Left forelimb (tissue), 1 donor: ENCODE measurements at regions not wholly inside any gene's neighbourhood (a gene's known extent, or its start where the extent isn't known, plus 50 kb on each side); places are given as distances from the start of the nearest gene placed in this dataset.
"Not testable (repeated sequence)": the region's sequence is repeated elsewhere in the genome, so short reads cannot be mapped to it uniquely, and the experiment has no call there.

ENCODE experiments used
- DNase-seq: peaks from one replicate; pipeline ENCODE4 v3.0.0-alpha.2; 2018; ENCODE audit warnings: low spot score

- DNase-seq: no peak
Measured at GRCh38 chr13:38159710-38160109, 189.9 kb upstream of the UFM1 start.

- DNase-seq: no peak
Measured at GRCh38 chr13:38147050-38147449, 202.6 kb upstream of the UFM1 start.

GRCh38 chr13:38141792-38142191, 207.9 kb upstream of the UFM1 start:
- no peak for DNase-seq

DNA sequence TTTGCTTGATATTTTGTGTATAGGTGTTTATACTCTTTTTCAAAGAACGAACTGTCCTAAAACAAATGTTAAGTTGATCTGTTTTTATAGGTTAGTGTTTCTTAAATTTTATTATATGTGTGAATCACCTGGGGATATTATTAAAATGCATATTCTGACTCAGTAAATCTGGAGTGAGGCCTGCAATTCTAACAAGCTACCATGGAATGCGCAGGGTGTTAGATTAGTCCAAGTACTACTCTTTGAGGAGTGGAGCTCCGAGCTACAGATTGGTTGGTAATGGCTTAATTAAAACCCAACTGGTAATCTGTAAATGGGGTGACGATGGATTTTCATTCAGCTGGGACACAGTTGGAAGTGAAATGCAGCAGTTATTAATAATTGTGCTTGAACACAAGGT, 214.1 kb upstream of the UFM1 start:
- no peak for DNase-seq

DNA sequence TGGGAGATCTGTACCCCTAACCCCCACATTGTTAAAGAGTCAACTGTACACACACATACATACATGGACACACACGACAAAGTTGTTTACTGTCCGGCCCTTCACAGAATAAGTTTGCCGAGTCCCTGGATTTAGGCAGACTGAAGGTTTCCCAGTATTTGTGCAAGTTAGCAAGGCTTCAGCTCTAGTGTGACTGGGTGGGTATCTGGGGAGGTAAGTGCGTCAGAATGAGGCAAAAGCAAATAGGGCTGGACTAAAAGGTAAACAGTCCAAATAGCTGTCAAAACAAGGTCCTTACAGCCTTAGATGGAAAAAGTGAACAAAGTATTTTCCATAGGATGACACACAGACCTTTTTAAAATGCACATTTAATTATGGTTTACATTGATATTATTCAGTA, 228.4 kb upstream of the UFM1 start:
- DNase-seq: no peak

GRCh38 chr13:38103851-38104250, 234.3 kb upstream of the TRPC4 start:
- DNase-seq: no peak

DNA sequence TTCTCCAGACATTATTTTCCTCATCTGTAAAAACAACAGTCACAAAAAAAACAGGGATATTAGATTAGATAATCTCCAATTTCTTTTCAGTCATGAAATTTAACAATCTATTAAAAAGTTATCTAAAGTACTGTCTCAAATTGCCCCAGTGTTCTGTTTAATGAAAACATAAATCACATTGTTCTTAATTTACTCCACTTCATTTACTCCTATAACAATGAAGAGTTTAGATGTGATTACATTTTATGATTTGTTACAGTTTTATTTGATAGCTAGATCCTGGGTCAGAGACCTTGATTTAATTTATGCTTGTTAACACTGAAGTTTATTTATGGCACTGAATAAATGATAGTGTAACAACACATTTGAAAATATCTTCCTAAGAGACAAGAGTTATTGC, 230.2 kb upstream of the TRPC4 start:
- no peak for DNase-seq

DNA sequence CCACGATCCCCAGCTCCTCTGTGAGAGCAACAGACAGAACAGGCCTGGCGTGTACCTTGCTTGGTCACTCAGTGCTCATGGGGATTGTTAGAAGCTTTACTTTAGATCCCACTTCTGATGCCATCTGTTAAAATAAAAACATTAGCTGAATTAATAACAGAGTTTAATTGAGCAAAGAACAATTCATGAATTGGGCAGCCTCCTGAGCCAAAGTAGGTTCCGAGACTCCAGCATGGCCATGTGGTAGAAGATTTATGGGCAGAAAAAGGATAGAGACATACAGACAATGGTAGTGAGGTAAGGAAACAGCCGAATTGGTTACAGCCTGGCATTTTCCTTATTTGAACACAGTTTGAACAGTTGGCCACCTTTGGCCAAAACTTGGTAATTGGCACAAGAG, 223.9 kb upstream of the TRPC4 start:
- no peak for DNase-seq

DNA sequence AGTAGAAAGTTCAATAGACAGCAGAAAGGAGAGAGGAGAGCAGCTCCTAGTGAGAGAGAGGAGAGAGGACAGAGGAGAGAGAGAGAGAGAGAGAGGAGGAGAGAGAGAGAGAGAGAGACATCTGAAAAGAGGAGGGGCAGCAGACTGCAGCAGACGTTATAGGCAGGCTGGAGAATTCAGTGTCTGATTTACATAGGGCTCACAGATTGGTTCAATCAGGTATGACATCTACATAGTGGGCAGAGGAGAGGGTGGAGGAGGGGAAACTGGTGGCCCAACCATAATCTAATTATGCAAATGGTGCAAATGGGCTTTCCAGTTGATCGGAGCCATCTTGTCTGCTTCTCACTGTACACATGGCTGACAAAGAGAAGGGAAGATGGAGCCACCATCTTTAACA, 221.3 kb upstream of the TRPC4 start:
- no peak for DNase-seq

DNA sequence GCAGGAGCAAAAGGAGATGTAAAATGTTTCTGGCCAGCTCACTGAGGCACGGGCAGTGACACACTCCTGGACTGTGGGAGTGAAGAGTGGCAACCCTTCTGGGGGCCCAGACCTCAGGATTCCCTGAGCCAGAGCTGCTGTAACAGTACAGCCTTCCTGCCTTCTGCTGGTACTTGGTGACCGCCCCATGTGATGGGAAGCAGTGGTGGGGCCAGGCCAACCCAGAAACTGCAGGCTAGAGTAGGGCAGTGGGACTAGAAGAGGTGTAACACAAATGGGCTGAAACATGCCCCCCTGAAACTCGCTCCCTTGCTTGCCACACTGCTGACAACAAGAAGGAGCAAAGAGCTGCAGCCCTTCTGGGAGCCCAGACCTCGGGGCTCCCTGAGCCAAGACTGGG, 217.1 kb upstream of the TRPC4 start:
- no peak for DNase-seq

GRCh38 chr13:38086013-38086412, 216.4 kb upstream of the TRPC4 start:
- no peak for DNase-seq

DNA sequence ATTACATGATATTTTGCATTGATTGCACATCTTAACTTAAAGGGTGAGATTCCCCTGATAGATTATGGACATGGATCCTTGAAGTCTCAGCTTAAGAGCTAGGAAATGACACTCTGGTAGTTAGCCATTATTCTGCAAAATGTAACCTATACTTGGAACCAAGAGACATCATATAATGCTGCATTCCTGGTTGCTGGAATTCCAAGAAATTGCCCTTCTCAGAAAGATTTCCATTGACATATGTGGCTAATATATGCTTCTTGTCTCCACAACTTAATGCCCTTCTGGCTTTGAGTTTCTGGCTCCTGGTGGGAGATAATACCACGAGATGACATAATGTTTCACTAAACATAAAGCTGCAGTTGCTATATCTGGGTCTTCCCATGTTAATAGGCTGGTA, 204.4 kb upstream of the TRPC4 start:
- no peak for DNase-seq

DNA sequence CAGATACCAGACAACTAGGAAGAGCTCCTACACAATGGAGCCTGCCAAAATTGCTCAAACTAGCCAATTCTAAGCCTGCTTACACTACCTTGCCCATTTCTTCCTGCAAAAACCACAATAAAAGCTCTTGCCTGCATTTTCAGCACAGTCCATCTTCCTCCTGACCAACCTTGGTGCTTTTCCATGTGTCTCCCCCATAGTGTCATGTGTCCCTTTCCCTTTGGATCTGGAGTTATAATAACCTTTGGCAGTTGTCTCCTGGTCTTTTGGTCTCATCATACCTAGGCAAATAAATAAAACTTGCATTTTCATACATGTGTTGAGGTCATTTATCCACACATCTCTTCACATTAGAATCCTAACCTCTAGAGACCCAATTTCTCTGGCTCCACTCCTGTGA, 203.1 kb upstream of the TRPC4 start:
- no peak for DNase-seq

DNA sequence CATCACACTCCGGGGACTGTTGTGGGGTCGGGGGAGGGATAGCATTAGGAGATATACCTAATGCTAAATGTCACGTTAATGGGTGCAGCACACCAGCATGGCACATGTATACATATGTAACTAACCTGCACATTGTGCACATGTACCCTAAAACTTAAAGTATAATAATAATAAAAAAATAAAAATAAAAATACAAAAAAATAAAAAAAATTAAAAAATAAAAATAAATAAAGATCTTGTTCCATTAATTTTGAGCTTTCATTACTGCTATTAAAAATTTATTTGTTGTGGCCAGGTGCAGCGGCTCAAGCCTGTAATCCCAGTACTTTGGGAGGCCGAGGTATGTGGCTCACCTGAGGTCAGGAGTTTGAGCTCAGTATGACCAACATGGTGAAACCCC, 201.8 kb upstream of the TRPC4 start:
- not testable (repeated sequence) for DNase-seq

DNA sequence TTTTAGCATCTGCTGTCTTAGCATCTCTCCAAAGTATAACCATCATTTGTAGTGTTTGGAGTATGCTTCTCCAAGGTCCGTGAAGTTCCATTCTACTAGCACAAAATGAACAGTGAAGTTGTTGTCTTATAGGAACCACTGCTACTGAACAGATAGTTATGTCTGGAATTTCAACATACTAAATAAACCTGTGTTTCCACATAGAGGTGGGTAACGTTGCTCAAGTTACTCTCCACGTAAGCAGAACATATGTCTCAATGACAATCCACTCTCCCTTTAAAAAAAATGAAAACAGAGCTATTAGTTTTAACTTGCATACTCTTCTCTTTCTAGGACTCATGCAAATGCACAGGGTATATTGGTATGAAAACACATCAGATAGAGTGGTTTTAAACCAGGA, 184.3 kb upstream of the TRPC4 start:
- no peak for DNase-seq

DNA sequence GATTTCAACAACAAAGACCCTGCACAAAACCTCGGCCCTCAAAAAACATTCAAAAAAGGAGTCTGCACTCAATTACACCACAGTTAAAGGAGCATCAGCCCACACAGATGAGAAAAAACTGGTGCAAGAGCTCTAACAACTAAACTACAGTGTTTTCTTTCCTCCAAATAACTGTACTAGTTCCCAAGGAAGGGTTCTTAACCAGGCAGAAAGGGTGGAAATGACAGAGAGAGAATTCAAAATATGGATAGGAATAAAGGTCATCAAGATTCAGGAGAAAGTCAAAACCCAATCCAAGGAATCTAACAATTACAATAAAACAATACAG, 176.4 kb upstream of the TRPC4 start:
- DNase-seq: no peak

- DNase-seq: no peak
Measured at GRCh38 chr13:38045278-38046048, 175.9 kb upstream of the TRPC4 start.

- no peak for DNase-seq
Measured at GRCh38 chr13:38044067-38044466, 174.5 kb upstream of the TRPC4 start.

GRCh38 chr13:38042771-38043170, 173.2 kb upstream of the TRPC4 start:
- no peak for DNase-seq

GRCh38 chr13:38024431-38024830, 154.9 kb upstream of the TRPC4 start:
- DNase-seq: no peak

DNA sequence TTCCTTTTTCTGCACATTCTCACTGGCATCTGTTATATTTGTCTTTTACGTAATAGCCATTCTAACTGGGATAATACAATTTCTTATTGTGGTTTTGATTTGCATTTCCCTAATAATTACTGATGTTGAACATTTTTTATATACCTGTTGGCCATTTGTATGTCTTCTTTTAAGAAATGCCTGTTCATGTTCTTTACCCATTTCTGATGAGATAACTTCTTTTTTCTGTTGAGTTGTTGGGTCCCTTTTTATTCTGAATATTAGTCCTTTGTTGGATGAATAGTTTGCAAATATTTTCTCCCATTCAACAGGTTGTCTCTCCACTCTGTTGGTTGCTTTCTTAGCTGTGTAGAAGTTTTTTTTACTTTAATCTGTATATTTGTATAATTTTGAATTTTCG, 147.7 kb upstream of the TRPC4 start:
- DNase-seq: no peak

GRCh38 chr13:38013676-38014075, 144.1 kb upstream of the TRPC4 start:
- no peak for DNase-seq

DNA sequence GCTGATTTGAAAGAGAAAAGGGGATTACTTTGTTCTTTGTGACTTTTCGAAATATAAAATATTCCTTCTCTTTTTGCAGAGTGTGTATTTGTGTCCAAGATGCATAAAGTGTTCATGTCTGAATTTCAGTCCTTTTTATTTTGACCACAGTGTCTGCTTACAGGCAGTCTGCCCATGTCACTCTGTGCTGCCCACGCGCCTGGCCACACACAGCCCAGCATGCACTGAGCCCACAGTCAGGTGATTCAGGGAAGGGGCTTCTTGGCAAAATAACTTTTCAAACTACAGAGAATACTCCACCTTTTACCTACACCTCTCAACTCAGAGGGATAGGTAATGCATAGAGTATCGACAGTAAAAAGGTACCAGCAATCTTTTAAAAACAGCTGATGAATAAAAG, 142.5 kb upstream of the TRPC4 start:
- no peak for DNase-seq

DNA sequence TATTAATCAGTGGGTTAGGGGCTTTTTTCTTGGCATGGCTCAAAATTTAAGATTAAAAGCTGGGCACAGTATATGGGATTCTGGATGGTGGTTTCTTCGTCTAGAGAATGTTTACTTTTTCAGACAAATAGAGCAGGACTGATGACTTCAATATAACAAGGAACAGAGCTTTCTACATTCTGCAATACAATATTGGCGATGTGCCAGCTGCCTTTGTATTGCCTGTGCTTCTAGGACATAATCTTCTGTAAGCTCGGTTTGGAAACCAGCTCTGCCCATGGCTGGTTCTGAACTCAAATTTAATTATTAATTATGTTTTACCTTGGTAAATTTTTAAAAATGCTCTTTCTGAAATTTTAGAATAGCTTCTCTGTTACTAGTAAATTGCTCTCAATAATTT, 139.1 kb upstream of the TRPC4 start:
- DNase-seq: no peak

DNA sequence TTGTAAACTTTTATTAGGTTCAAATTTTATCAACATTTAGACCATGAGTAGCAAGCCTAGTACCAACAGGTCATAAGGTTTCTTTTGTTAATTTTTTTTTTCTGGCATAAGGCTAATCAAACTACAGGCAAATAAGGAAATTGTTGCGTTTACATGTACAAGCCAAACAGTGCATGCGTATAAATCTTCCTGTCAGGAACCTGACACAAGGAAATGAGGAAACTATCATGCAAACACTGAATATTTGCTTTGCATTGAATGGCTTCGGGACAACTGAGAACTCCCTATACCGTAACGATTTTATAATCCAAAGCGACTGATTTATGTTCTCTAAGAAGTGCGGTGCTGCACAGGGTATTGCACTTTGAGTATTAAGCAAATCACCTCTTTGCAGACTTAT, 133.0 kb upstream of the TRPC4 start:
- DNase-seq: no peak
